Trophoblast cell (in vitro differentiated cells and primary cell): ENCODE measurements at regions not wholly inside any gene's neighbourhood (a gene's known extent, or its start where the extent isn't known, plus 50 kb on each side); places are given as distances from the start of the nearest gene placed in this dataset.

Experiments used
- DNase-seq, 2 donors: peaks; one replicate each; pipeline ENCODE4 v3.0.0-alpha.2; 2016
- H2AFZ ChIP-seq: 2 replicates; pipeline ENCODE4 v1.6.1; 2013; ENCODE audit warnings: low read length, moderate library complexity, mild to moderate bottlenecking; ENCODE audit not compliant: insufficient read depth, poor library complexity
- H2AK5ac ChIP-seq: 2 replicates; pipeline ENCODE4 v1.6.1; 2013; ENCODE audit warnings: mild to moderate bottlenecking, low read length
- H2BK120ac ChIP-seq: 2 replicates; pipeline ENCODE4 v1.6.1; 2013; ENCODE audit warnings: low read length, mild to moderate bottlenecking, moderate library complexity; ENCODE audit not compliant: insufficient read depth, poor library complexity
- H2BK12ac ChIP-seq: 2 replicates; pipeline ENCODE4 v1.6.1; 2013; ENCODE audit warnings: mild to moderate bottlenecking, low read length, moderate library complexity
- H2BK5ac ChIP-seq: 2 replicates; pipeline ENCODE4 v1.6.1; 2013; ENCODE audit warnings: low read length, low read depth, moderate library complexity, mild to moderate bottlenecking; ENCODE audit not compliant: poor library complexity
- H3K14ac ChIP-seq: 2 replicates; pipeline ENCODE4 v1.6.1; 2013; ENCODE audit warnings: mild to moderate bottlenecking, low read length
- H3K18ac ChIP-seq: 2 replicates; pipeline ENCODE4 v1.6.1; 2013; ENCODE audit warnings: mild to moderate bottlenecking, low read length
- H3K23ac ChIP-seq: 2 replicates; pipeline ENCODE4 v1.6.1; 2013; ENCODE audit warnings: low read length
- H3K27ac ChIP-seq: 2 replicates; pipeline ENCODE4 v1.5.1; 2013; ENCODE audit warnings: low read depth, mild to moderate bottlenecking, inconsistent platforms, low read length, moderate library complexity
- H3K27me3 ChIP-seq: 2 replicates; pipeline ENCODE4 v1.6.1; 2013; ENCODE audit warnings: inconsistent platforms, mild to moderate bottlenecking, low read length, moderate library complexity; ENCODE audit not compliant: insufficient read depth
- H3K36me3 ChIP-seq, 2 experiments: 1 replicate in 1 of 2; 2 replicates in 1 of 2; pipeline ENCODE4 v1.6.1; 2013; ENCODE audit warnings: low read length in 2 of 2, mild to moderate bottlenecking in 2 of 2, moderate library complexity in 1 of 2; ENCODE audit not compliant: insufficient read depth in 2 of 2, control insufficient read depth in 1 of 2
- H3K4ac ChIP-seq: 2 replicates; pipeline ENCODE4 v1.6.1; 2013; ENCODE audit warnings: low read depth, mild to moderate bottlenecking, low read length, moderate library complexity
- H3K4me1 ChIP-seq, 2 experiments: 1 replicate in 1 of 2; 2 replicates in 1 of 2; pipeline ENCODE4 v1.6.1; 2013; ENCODE audit warnings: low read length in 2 of 2, mild to moderate bottlenecking in 2 of 2, moderate library complexity in 1 of 2; ENCODE audit not compliant: insufficient read depth in 2 of 2, control insufficient read depth in 1 of 2
- H3K4me2 ChIP-seq: 2 replicates; pipeline ENCODE4 v1.6.1; 2013; ENCODE audit warnings: inconsistent platforms, mild to moderate bottlenecking, low read length, moderate library complexity
- H3K4me3 ChIP-seq: 2 replicates; pipeline ENCODE4 v1.5.1; 2013; ENCODE audit warnings: mild to moderate bottlenecking, low read depth, low read length, inconsistent platforms
- H3K79me1 ChIP-seq: one replicate; pipeline ENCODE4 v1.6.1; 2013; ENCODE audit warnings: low read length
- H3K79me2 ChIP-seq: 2 replicates; pipeline ENCODE4 v1.6.1; 2013; ENCODE audit warnings: low read length, mild to moderate bottlenecking; ENCODE audit not compliant: control insufficient read depth, insufficient read depth, poor library complexity
- H3K9ac ChIP-seq: 2 replicates; pipeline ENCODE4 v1.6.1; 2013; ENCODE audit warnings: mild to moderate bottlenecking, low read length
- H3K9me3 ChIP-seq: 2 replicates; pipeline ENCODE4 v1.6.1; 2013; ENCODE audit warnings: low read depth, mild to moderate bottlenecking, control low read depth, inconsistent platforms, low read length; ENCODE audit not compliant: insufficient read depth
- H4K12ac ChIP-seq: 2 replicates; pipeline ENCODE4 v1.6.1; 2013; ENCODE audit warnings: low read depth, mild to moderate bottlenecking, low read length, moderate library complexity
- H4K8ac ChIP-seq: 2 replicates; pipeline ENCODE4 v1.6.1; 2013; ENCODE audit warnings: low read depth, mild to moderate bottlenecking, low read length, moderate library complexity
- H4K91ac ChIP-seq: one replicate; pipeline ENCODE4 v1.6.1; 2013; ENCODE audit warnings: low read depth, mild to moderate bottlenecking, low read length, moderate library complexity
- WGBS: extraction: QIAGEN DNeasy Blood & Tissue Kit; methylation state at CpG from one replicate; pipeline ENCODE4 v1.1.7; 2013; ENCODE audit warnings: missing lambda C conversion rate; ENCODE audit not compliant: insufficient read length, insufficient coverage; ENCODE audit errors: extremely low coverage; 5-methylcytosine and 5-hydroxymethylcytosine counted together

GRCh38 chr18:77853859-77854258, 604.2 kb downstream of the GALR1 start:
- Histone ChIP-seq H3K9ac (no peak overlapping the region), H3K14ac (no peak overlapping the region), H4K91ac (no peak overlapping the region), H3K18ac (no peak overlapping the region), H2BK120ac (no peak overlapping the region), H2BK5ac (no peak overlapping the region), H2BK12ac (no peak overlapping the region), H3K79me2 (no peaks in the 10 kb centered on the region), H3K27me3 (no peaks in the 10 kb centered on the region), H3K4ac (no peak overlapping the region), H3K9me3 (peaks cover 4% of the 10 kb centered on the region), H3K36me3 (no peaks in the 10 kb centered on the region), H3K4me2 (no peak overlapping the region), H3K27ac (no peak overlapping the region), H4K8ac (no peak overlapping the region), H2AK5ac (no peak overlapping the region), H3K4me3 (no peak overlapping the region), H2AFZ (no peak overlapping the region), H3K4me1 (no peaks in the 10 kb centered on the region), H3K23ac (no peak overlapping the region), H3K79me1 (no peaks in the 10 kb centered on the region), H4K12ac (no peak overlapping the region)
- WGBS, result no CpG with 5 or more reads among the region's 12 CpGs
- DNase-seq, result no peak

GRCh38 chr18:77857678-77858655, 608.3 kb downstream of the GALR1 start:
- no peaks in the 10 kb centered on the region for H3K27me3 ChIP-seq
- no peak overlapping the region for H3K9ac ChIP-seq
- DNase-seq, result no peak
- no peak overlapping the region for H3K23ac ChIP-seq
- peaks cover 3% of the 10 kb centered on the region for H3K9me3 ChIP-seq
- H4K8ac ChIP-seq, result no peak overlapping the region
- H4K12ac ChIP-seq, result no peak overlapping the region
- no peak overlapping the region for H2BK120ac ChIP-seq
- H2BK12ac ChIP-seq, result no peak overlapping the region
- no peak overlapping the region for H3K4ac ChIP-seq
- no peak overlapping the region for H4K91ac ChIP-seq
- no peaks in the 10 kb centered on the region for H3K79me1 ChIP-seq
- no peak overlapping the region for H3K27ac ChIP-seq
- no peak overlapping the region for H3K4me2 ChIP-seq
- no peak overlapping the region for H2AK5ac ChIP-seq
- H3K14ac ChIP-seq, result no peak overlapping the region
- WGBS, result no CpG with 5 or more reads among the region's 9 CpGs
- H3K18ac ChIP-seq, result no peak overlapping the region
- no peaks in the 10 kb centered on the region for H3K4me1 ChIP-seq
- H3K4me3 ChIP-seq, result no peak overlapping the region
- H3K36me3 ChIP-seq, result no peaks in the 10 kb centered on the region
- H3K79me2 ChIP-seq, result no peaks in the 10 kb centered on the region
- no peak overlapping the region for H2AFZ ChIP-seq
- H2BK5ac ChIP-seq, result no peak overlapping the region

GRCh38 chr18:77859634-77860033, 610.0 kb downstream of the GALR1 start:
- no peak overlapping the region for H2BK12ac ChIP-seq
- no peak overlapping the region for H4K91ac ChIP-seq
- H2AFZ ChIP-seq, result no peak overlapping the region
- no peak for DNase-seq
- no peaks in the 10 kb centered on the region for H3K27me3 ChIP-seq
- no peak overlapping the region for H4K8ac ChIP-seq
- H3K9me3 ChIP-seq, result peaks cover 3% of the 10 kb centered on the region
- H3K4me2 ChIP-seq, result no peak overlapping the region
- H3K79me2 ChIP-seq, result no peaks in the 10 kb centered on the region
- H3K4ac ChIP-seq, result no peak overlapping the region
- no peak overlapping the region for H3K27ac ChIP-seq
- H3K9ac ChIP-seq, result no peak overlapping the region
- no peak overlapping the region for H3K23ac ChIP-seq
- no peak overlapping the region for H3K14ac ChIP-seq
- H3K79me1 ChIP-seq, result no peaks in the 10 kb centered on the region
- H2BK5ac ChIP-seq, result no peak overlapping the region
- no peak overlapping the region for H2BK120ac ChIP-seq
- H3K36me3 ChIP-seq, result no peaks in the 10 kb centered on the region
- H3K4me1 ChIP-seq, result no peaks in the 10 kb centered on the region
- WGBS, result no CpG with 5 or more reads among the region's 5 CpGs
- no peak overlapping the region for H3K18ac ChIP-seq
- no peak overlapping the region for H4K12ac ChIP-seq
- no peak overlapping the region for H2AK5ac ChIP-seq
- no peak overlapping the region for H3K4me3 ChIP-seq

GRCh38 chr18:77862066-77862757, 612.6 kb downstream of the GALR1 start:
- no peak for DNase-seq
- no peak overlapping the region for H2BK12ac ChIP-seq
- H2BK5ac ChIP-seq, result no peak overlapping the region
- H3K4ac ChIP-seq, result no peak overlapping the region
- H3K27ac ChIP-seq, result no peak overlapping the region
- no peaks in the 10 kb centered on the region for H3K4me1 ChIP-seq
- no peak overlapping the region for H2AFZ ChIP-seq
- no peak overlapping the region for H3K4me3 ChIP-seq
- H2BK120ac ChIP-seq, result no peak overlapping the region
- no peak overlapping the region for H2AK5ac ChIP-seq
- H4K12ac ChIP-seq, result no peak overlapping the region
- H3K79me2 ChIP-seq, result no peaks in the 10 kb centered on the region
- WGBS, result no CpG with 5 or more reads among the region's 7 CpGs
- no peaks in the 10 kb centered on the region for H3K79me1 ChIP-seq
- H3K14ac ChIP-seq, result no peak overlapping the region
- no peak overlapping the region for H3K18ac ChIP-seq
- no peaks in the 10 kb centered on the region for H3K36me3 ChIP-seq
- H3K9me3 ChIP-seq, result peaks cover 3% of the 10 kb centered on the region
- no peak overlapping the region for H4K91ac ChIP-seq
- no peaks in the 10 kb centered on the region for H3K27me3 ChIP-seq
- no peak overlapping the region for H3K4me2 ChIP-seq
- H3K9ac ChIP-seq, result no peak overlapping the region
- no peak overlapping the region for H3K23ac ChIP-seq
- no peak overlapping the region for H4K8ac ChIP-seq
